ENCODE measurements at regions not wholly inside any gene's neighbourhood (a gene's known extent, or its start where the extent isn't known, plus 50 kb on each side); places are given as distances from the start of the nearest gene placed in this dataset.

DNA sequence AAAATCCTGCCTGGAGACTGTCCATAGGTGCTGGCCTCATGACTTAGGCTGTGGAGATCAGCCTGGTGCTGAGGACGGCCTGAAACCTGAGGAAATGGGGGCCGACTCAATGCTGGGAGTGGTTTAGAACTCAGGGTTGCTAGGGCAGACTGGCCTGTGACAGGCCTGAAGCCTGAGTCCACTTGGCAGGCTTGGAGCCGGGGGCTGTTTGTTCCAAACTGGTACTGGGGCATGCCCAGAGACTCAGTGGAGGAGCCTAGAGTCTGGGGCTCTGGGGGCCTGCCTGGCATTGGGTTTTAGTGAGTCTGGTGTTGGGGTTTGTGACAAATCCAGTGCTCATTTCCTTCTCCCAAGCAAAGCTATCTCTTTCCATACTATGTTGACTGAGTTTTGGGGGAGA lies 489.7 kb upstream of the CNKSR2 start:
- DNase-seq (ENCODE audit: low read depth, low spot score) (no peak), ATAC-seq (no peak)
- no peaks in the 10 kb centered on the region for H3K79me2 ChIP-seq (ENCODE audit: insufficient read depth, low read length)
- intact Hi-C loops (cut with micrococcal nuclease) = no loop called here
- RAD21 ChIA-PET (ENCODE audit: low non-redundant PET in 1 of 2, low total read pairs in 2 of 2, uncharacterized antibody in 2 of 2, unreplicated experiment in 2 of 2) = no interaction called here
- H3K27ac ChIP-seq (ENCODE audit: low read depth, low read length) = no peak overlapping the region
- H3K9ac ChIP-seq (ENCODE audit: low read length) = no peak overlapping the region
- no peak overlapping the region for H3K4me2 ChIP-seq (ENCODE audit: low read length)
- no peaks in the 10 kb centered on the region for H3K27me3 ChIP-seq (ENCODE audit: insufficient read depth, low read length)
- POLR2A ChIA-PET = no interaction called here
- H4K20me1 ChIP-seq (ENCODE audit: insufficient read depth) = no peaks in the 10 kb centered on the region
- BruUV-seq (replicated peaks) = no TSS peak
- CTCF ChIA-PET = no interaction called here
- H3K4me3 ChIP-seq (replicated peaks in 1 of 2; ENCODE audit: low read depth in 1 of 2, low read length in 2 of 2) = no peak overlapping the region
- no peaks in the 10 kb centered on the region for H3K36me3 ChIP-seq (ENCODE audit: control insufficient read depth in 1 of 2, insufficient read depth in 2 of 2, low read length in 2 of 2)
- TF ChIP-seq SRF (IDR thresholded peaks at IDR 0.05; ENCODE audit: low read depth) = no peak
- TF ChIP-seq, protein P1, sequence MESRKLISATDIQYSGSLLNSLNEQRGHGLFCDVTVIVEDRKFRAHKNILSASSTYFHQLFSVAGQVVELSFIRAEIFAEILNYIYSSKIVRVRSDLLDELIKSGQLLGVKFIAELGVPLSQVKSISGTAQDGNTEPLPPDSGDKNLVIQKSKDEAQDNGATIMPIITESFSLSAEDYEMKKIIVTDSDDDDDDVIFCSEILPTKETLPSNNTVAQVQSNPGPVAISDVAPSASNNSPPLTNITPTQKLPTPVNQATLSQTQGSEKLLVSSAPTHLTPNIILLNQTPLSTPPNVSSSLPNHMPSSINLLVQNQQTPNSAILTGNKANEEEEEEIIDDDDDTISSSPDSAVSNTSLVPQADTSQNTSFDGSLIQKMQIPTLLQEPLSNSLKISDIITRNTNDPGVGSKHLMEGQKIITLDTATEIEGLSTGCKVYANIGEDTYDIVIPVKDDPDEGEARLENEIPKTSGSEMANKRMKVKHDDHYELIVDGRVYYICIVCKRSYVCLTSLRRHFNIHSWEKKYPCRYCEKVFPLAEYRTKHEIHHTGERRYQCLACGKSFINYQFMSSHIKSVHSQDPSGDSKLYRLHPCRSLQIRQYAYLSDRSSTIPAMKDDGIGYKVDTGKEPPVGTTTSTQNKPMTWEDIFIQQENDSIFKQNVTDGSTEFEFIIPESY (IDR thresholded peaks at IDR 0.05; ENCODE audit: extremely low read depth, insufficient replicate concordance, low read length) = no peak
- TF ChIP-seq, protein P2, sequence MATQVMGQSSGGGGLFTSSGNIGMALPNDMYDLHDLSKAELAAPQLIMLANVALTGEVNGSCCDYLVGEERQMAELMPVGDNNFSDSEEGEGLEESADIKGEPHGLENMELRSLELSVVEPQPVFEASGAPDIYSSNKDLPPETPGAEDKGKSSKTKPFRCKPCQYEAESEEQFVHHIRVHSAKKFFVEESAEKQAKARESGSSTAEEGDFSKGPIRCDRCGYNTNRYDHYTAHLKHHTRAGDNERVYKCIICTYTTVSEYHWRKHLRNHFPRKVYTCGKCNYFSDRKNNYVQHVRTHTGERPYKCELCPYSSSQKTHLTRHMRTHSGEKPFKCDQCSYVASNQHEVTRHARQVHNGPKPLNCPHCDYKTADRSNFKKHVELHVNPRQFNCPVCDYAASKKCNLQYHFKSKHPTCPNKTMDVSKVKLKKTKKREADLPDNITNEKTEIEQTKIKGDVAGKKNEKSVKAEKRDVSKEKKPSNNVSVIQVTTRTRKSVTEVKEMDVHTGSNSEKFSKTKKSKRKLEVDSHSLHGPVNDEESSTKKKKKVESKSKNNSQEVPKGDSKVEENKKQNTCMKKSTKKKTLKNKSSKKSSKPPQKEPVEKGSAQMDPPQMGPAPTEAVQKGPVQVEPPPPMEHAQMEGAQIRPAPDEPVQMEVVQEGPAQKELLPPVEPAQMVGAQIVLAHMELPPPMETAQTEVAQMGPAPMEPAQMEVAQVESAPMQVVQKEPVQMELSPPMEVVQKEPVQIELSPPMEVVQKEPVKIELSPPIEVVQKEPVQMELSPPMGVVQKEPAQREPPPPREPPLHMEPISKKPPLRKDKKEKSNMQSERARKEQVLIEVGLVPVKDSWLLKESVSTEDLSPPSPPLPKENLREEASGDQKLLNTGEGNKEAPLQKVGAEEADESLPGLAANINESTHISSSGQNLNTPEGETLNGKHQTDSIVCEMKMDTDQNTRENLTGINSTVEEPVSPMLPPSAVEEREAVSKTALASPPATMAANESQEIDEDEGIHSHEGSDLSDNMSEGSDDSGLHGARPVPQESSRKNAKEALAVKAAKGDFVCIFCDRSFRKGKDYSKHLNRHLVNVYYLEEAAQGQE (IDR thresholded peaks at IDR 0.05; ENCODE audit: low read depth) = no peak
- H3K9me3 ChIP-seq (ENCODE audit: control insufficient read depth in 1 of 2, insufficient read depth in 1 of 2, low read depth in 1 of 2, low read length in 2 of 2) = no peaks in the 10 kb centered on the region
- H3K9me2 ChIP-seq (ENCODE audit: insufficient read depth) = no peaks in the 10 kb centered on the region
- H2AFZ ChIP-seq (ENCODE audit: low read depth, low read length, poor library complexity, severe bottlenecking) = no peak overlapping the region
- H3K4me1 ChIP-seq (ENCODE audit: control insufficient read depth in 1 of 2, insufficient read depth in 2 of 2, low read length in 2 of 2) = no peaks in the 10 kb centered on the region

DNA sequence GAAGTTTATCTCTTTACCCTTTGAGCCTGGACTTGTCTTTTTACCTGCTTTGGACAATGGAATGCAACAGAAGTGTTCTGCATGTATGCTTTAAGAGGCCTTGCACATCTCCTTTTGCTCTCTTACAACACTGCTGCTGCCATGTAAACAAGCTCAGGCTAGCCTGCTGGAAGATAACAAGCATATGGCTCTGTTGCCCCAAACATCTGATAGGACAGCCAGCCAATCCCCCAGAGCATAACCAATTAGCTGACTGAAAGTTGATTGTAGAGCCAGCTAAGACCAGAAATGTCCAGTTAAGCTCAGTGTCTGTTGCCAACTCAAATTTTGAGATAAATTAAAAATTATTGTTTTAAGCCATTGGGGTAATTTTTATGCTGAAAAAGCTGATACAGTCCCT lies 510.6 kb upstream of the CNKSR2 start:
- H3K36me3 ChIP-seq (ENCODE audit: control insufficient read depth in 1 of 2, insufficient read depth in 2 of 2, low read length in 2 of 2) = no peaks in the 10 kb centered on the region
- no peaks in the 10 kb centered on the region for H3K4me1 ChIP-seq (ENCODE audit: control insufficient read depth in 1 of 2, insufficient read depth in 2 of 2, low read length in 2 of 2)
- no peak overlapping the region for H2AFZ ChIP-seq (ENCODE audit: low read depth, low read length, poor library complexity, severe bottlenecking)
- no peaks in the 10 kb centered on the region for H3K27me3 ChIP-seq (ENCODE audit: insufficient read depth, low read length)
- ChIA-PET POLR2A (no interaction called here), CTCF (no interaction called here), RAD21 (ENCODE audit: low non-redundant PET in 1 of 2, low total read pairs in 2 of 2, uncharacterized antibody in 2 of 2, unreplicated experiment in 2 of 2) (no interaction called here)
- H4K20me1 ChIP-seq (ENCODE audit: insufficient read depth) = no peaks in the 10 kb centered on the region
- intact Hi-C loops (cut with micrococcal nuclease) = no loop called here
- no peak for DNase-seq (ENCODE audit: low read depth, low spot score)
- no peaks in the 10 kb centered on the region for H3K9me3 ChIP-seq (ENCODE audit: control insufficient read depth in 1 of 2, insufficient read depth in 1 of 2, low read depth in 1 of 2, low read length in 2 of 2)
- no peak overlapping the region for H3K9ac ChIP-seq (ENCODE audit: low read length)
- no peak overlapping the region for H3K27ac ChIP-seq (ENCODE audit: low read depth, low read length)
- H3K79me2 ChIP-seq (ENCODE audit: insufficient read depth, low read length) = no peaks in the 10 kb centered on the region
- no peak for TF ChIP-seq POLR2AphosphoS5 (IDR thresholded peaks at IDR 0.05; ENCODE audit: low read depth, low read length)
- H3K4me3 ChIP-seq (replicated peaks in 1 of 2; ENCODE audit: low read depth in 1 of 2, low read length in 2 of 2) = no peak overlapping the region
- BruUV-seq (replicated peaks) = no TSS peak
- no peak for ATAC-seq
- H3K9me2 ChIP-seq (ENCODE audit: insufficient read depth) = no peaks in the 10 kb centered on the region
- H3K4me2 ChIP-seq (ENCODE audit: low read length) = no peak overlapping the region
